H1 (cell line): ENCODE measurements at regions not wholly inside any gene's neighbourhood (a gene's known extent, or its start where the extent isn't known, plus 50 kb on each side); places are given as distances from the start of the nearest gene placed in this dataset.

Experiments
- CTCF ChIA-PET: fragments of 300-600 bp; sonication (Branson Sonifier 250); formaldehyde crosslinking; loops from one replicate; lab custom pipeline; 2021; ENCODE audit not compliant: partially characterized antibody; lab: Charles Lee
- POLR2A ChIA-PET: fragments of 300-600 bp; sonication (Branson Sonifier 250); formaldehyde crosslinking; loops from one replicate; lab custom pipeline; 2021; ENCODE audit warnings: inconsistent platforms; ENCODE audit not compliant: partially characterized antibody; lab: Charles Lee
- DNase-seq, 2 experiments: peaks; one replicate each; pipeline versions ENCODE4 v3.0.0 to v3.0.0-alpha.2; 2010 to 2022; ENCODE audit warnings: low spot score in 2 of 2, low read depth in 1 of 2, mixed read lengths in 1 of 2
- FAIRE-seq: peaks from 2 replicates; lab custom pipeline; 2011; peaks lifted over from hg19 to GRCh38; lab: Jason Lieb, UNC
- H2AFZ ChIP-seq: 2 replicates; pipeline ENCODE4 v1.8.1; 2012; ENCODE audit warnings: low read length, inconsistent platforms
- H2AK5ac ChIP-seq: 2 replicates; pipeline ENCODE4 v1.6.1; 2013; ENCODE audit warnings: low read depth, low read length
- H2BK120ac ChIP-seq: replicated peaks from 2 replicates; pipeline ENCODE3; 2013; ENCODE audit warnings: low read depth, low read length, inconsistent platforms
- H2BK12ac ChIP-seq: 2 replicates; pipeline ENCODE4 v1.6.1; 2013; ENCODE audit warnings: low read depth, low read length
- H2BK15ac ChIP-seq: 2 replicates; pipeline ENCODE4 v1.6.1; 2013; ENCODE audit warnings: low read length
- H2BK20ac ChIP-seq: 2 replicates; pipeline ENCODE4 v1.6.1; 2013; ENCODE audit warnings: low read length
- H2BK5ac ChIP-seq: 2 replicates; pipeline ENCODE4 v1.6.1; 2013; ENCODE audit warnings: low read depth, low read length
- H3K14ac ChIP-seq: 2 replicates; pipeline ENCODE4 v1.6.1; 2013; ENCODE audit warnings: inconsistent platforms; ENCODE audit not compliant: insufficient read length
- H3K18ac ChIP-seq: 2 replicates; pipeline ENCODE4 v1.6.1; 2013; ENCODE audit warnings: low read length; ENCODE audit errors: extremely low read depth
- H3K23ac ChIP-seq: 2 replicates; pipeline ENCODE4 v1.6.1; 2013; ENCODE audit warnings: inconsistent platforms; ENCODE audit not compliant: insufficient read length
- H3K23me2 ChIP-seq: 2 replicates; pipeline ENCODE4 v1.6.1; 2013; ENCODE audit warnings: low read depth, low read length
- H3K27ac ChIP-seq: 2 replicates; pipeline ENCODE4 v1.6.1; 2011; ENCODE audit warnings: low read depth, low read length, inconsistent platforms
- H3K27me3 ChIP-seq, 4 experiments: replicated peaks in 1 of 4; 1 replicate in 1 of 4; 2 replicates in 3 of 4; pipeline versions ENCODE4 v1.6.1 to v1.8.1; 2011 to 2013; ENCODE audit warnings: low read length in 3 of 4, mild to moderate bottlenecking in 3 of 4, inconsistent platforms in 2 of 4, mixed read lengths in 2 of 4, moderate library complexity in 1 of 4; ENCODE audit not compliant: control insufficient read depth in 3 of 4, insufficient read depth in 3 of 4; ENCODE audit errors: extremely low read depth in 1 of 4
- H3K36me3 ChIP-seq, 4 experiments: 2 replicates each; pipeline versions ENCODE4 v1.6.1 to v1.8.1; 2011 to 2013; ENCODE audit warnings: mild to moderate bottlenecking in 4 of 4, low read length in 3 of 4, moderate library complexity in 2 of 4, control low read depth in 1 of 4, inconsistent platforms in 1 of 4; ENCODE audit not compliant: insufficient read depth in 4 of 4, control insufficient read depth in 2 of 4
- H3K4ac ChIP-seq: replicated peaks from 2 replicates; pipeline ENCODE3; 2013; ENCODE audit warnings: low read length, low read depth, mixed read lengths, inconsistent platforms; ENCODE audit not compliant: insufficient read length
- H3K4me1 ChIP-seq, 4 experiments: replicated peaks in 1 of 4; 1 replicate in 1 of 4; 2 replicates in 3 of 4; pipeline versions ENCODE4 v1.6.1 to v1.8.1; 2011 to 2013; ENCODE audit warnings: low read length in 3 of 4, inconsistent platforms in 2 of 4, mixed read lengths in 1 of 4; ENCODE audit not compliant: insufficient read depth in 4 of 4, control insufficient read depth in 3 of 4
- H3K4me2 ChIP-seq, 2 experiments: 2 replicates each; pipeline versions ENCODE4 v1.6.1 to v1.8.1; 2011 to 2013; ENCODE audit warnings: low read depth in 2 of 2, low read length in 2 of 2, control low read depth in 1 of 2, inconsistent platforms in 1 of 2, mild to moderate bottlenecking in 1 of 2; ENCODE audit not compliant: insufficient read depth in 1 of 2
- H3K4me3 ChIP-seq, 4 experiments: fragments of 200-600, 300-600 bp in 1 of 4; sonication (generic), shearing (Covaris generic), sonication (Bioruptor Twin) in 1 of 4; 2 replicates each; pipeline versions ENCODE4 v1.5.1 to v1.8.1; 2011 to 2016; ENCODE audit warnings: low read length in 4 of 4, low read depth in 3 of 4, control low read depth in 2 of 4, inconsistent platforms in 2 of 4, mild to moderate bottlenecking in 2 of 4, mixed read lengths in 1 of 4, moderate library complexity in 1 of 4; ENCODE audit not compliant: insufficient read depth in 2 of 4; ENCODE audit errors: extremely low read depth in 1 of 4
- H3K56ac ChIP-seq: replicated peaks from 2 replicates; pipeline ENCODE3; 2013; ENCODE audit warnings: low read depth, mild to moderate bottlenecking, mixed read lengths, low read length, inconsistent platforms; ENCODE audit not compliant: insufficient read length
- H3K79me1 ChIP-seq: 2 replicates; pipeline ENCODE4 v1.6.1; 2013; ENCODE audit warnings: low read depth, low read length, control low read depth
- H3K79me2 ChIP-seq, 2 experiments: 2 replicates each; pipeline versions ENCODE4 v1.6.1 to v1.8.1; 2012 to 2013; ENCODE audit warnings: low read length in 2 of 2, mild to moderate bottlenecking in 2 of 2, inconsistent platforms in 1 of 2; ENCODE audit not compliant: insufficient read depth in 2 of 2, control insufficient read depth in 1 of 2
- H3K9ac ChIP-seq, 4 experiments: replicated peaks in 1 of 4; 1 replicate in 1 of 4; 2 replicates in 3 of 4; pipeline versions ENCODE4 v1.6.1 to v1.8.1; 2011 to 2013; ENCODE audit warnings: low read depth in 3 of 4, low read length in 3 of 4, control low read depth in 2 of 4, mild to moderate bottlenecking in 2 of 4, moderate library complexity in 2 of 4, inconsistent platforms in 1 of 4; ENCODE audit errors: extremely low read depth in 1 of 4
- H3K9me3 ChIP-seq, 2 experiments: 2 replicates each; pipeline versions ENCODE4 v1.6.1 to v1.8.1; 2012 to 2013; ENCODE audit warnings: mild to moderate bottlenecking in 2 of 2, moderate library complexity in 2 of 2, control low read depth in 1 of 2, inconsistent platforms in 1 of 2, low read depth in 1 of 2, low read length in 1 of 2, mixed read lengths in 1 of 2; ENCODE audit not compliant: insufficient read depth in 2 of 2
- H4K20me1 ChIP-seq, 2 experiments: replicated peaks in 1 of 2; 2 replicates each; pipeline versions ENCODE3 to v1.8.1; 2011 to 2013; ENCODE audit warnings: inconsistent platforms in 2 of 2, low read length in 2 of 2, mild to moderate bottlenecking in 1 of 2; ENCODE audit not compliant: insufficient read depth in 2 of 2, control insufficient read depth in 1 of 2
- H4K5ac ChIP-seq: 2 replicates; pipeline ENCODE4 v1.6.1; 2013; ENCODE audit warnings: low read length, low read depth, mixed read lengths, inconsistent platforms; ENCODE audit not compliant: insufficient read length
- H4K8ac ChIP-seq: 2 replicates; pipeline ENCODE4 v1.8.0; 2013; ENCODE audit warnings: mild to moderate bottlenecking, moderate library complexity, low read length, inconsistent platforms; ENCODE audit not compliant: insufficient read depth; ENCODE audit errors: extremely low read depth
- H4K91ac ChIP-seq: replicated peaks from 2 replicates; pipeline ENCODE3; 2013; ENCODE audit warnings: low read length, mixed read lengths, inconsistent platforms; ENCODE audit not compliant: insufficient read length
- CBX8 ChIP-seq: fragments of 300-800, 300-1000 bp; sonication (generic); IDR thresholded peaks from 2 replicates; pipeline ENCODE4 v1.7.1; 2016; ENCODE audit warnings: low read depth, low read length, borderline replicate concordance
- HDAC6 ChIP-seq: IDR thresholded peaks from one replicate; pipeline ENCODE4 v1.7.1; 2012; ENCODE audit warnings: low read depth, mild to moderate bottlenecking, inconsistent platforms, low read length, moderate library complexity
- MAFK ChIP-seq: IDR thresholded peaks from 2 replicates; pipeline ENCODE4 v1.6.1; 2012; ENCODE audit warnings: low read depth, mild to moderate bottlenecking, improper control_type of control experiment, low read length
- SIX5 ChIP-seq: IDR thresholded peaks from 2 replicates; pipeline ENCODE4 v1.6.1; 2011; ENCODE audit warnings: mild to moderate bottlenecking, low read depth, low read length
- SP4 ChIP-seq: IDR thresholded peaks from 2 replicates; pipeline ENCODE4 v1.6.1; 2012; ENCODE audit warnings: low read length, inconsistent platforms
- TCF12 ChIP-seq: IDR thresholded peaks from 2 replicates; pipeline ENCODE4 v1.6.1; 2011; ENCODE audit warnings: low read depth, mild to moderate bottlenecking, low read length
- YY1 ChIP-seq: IDR thresholded peaks from 2 replicates; pipeline ENCODE4 v1.6.1; 2011; ENCODE audit warnings: low read depth, mild to moderate bottlenecking, low read length
- WGBS, 2 experiments: shearing (Covaris generic) in 1 of 2; methylation state at CpG; one replicate each; pipeline versions ENCODE4 v1.1.6 to v1.1.7; 2013 to 2015; ENCODE audit warnings: low lambda C conversion rate in 2 of 2, mixed read lengths in 2 of 2, inconsistent platforms in 1 of 2, low coverage in 1 of 2, missing lambda C conversion rate in 1 of 2; ENCODE audit not compliant: insufficient replicate concordance in 2 of 2, insufficient coverage in 1 of 2, insufficient read length in 1 of 2; ENCODE audit errors: extremely low coverage in 1 of 2, missing lambda C conversion rate in 1 of 2; 5-methylcytosine and 5-hydroxymethylcytosine counted together
- TF ChIP-seq, protein P1 (sequence below): IDR thresholded peaks from 2 replicates; pipeline ENCODE4 v1.6.1; 2012; ENCODE audit warnings: inconsistent platforms

- H3K4ac ChIP-seq: no peak overlapping the region
- H3K23ac ChIP-seq: no peak overlapping the region
- H3K4me3 ChIP-seq: no peak overlapping the region
- H3K14ac ChIP-seq: no peak overlapping the region
- no peak overlapping the region for H2AFZ ChIP-seq
- no peak overlapping the region for H3K56ac ChIP-seq
- no peaks in the 10 kb centered on the region for H3K27me3 ChIP-seq
- no peaks in the 10 kb centered on the region for H3K79me2 ChIP-seq
- H2BK120ac ChIP-seq: no peak overlapping the region
- H4K8ac ChIP-seq: no peak overlapping the region
- no peaks in the 10 kb centered on the region for H3K36me3 ChIP-seq
- H2BK15ac ChIP-seq: no peak overlapping the region
- H2BK20ac ChIP-seq: no peak overlapping the region
- H3K79me1 ChIP-seq: no peaks in the 10 kb centered on the region
- no peak overlapping the region for H3K27ac ChIP-seq
- 80% methylated on average over 5 of the region's 9 CpGs; no CpG with 5 or more reads in 1 of the 2 experiments for WGBS, 2 experiments
- ChIA-PET CTCF (interaction anchor here (0.6 kb wide), 1 partner anchor 1479 kb away, joined by 3 read pairs; no protein-coding TSS in a partner anchor), POLR2A (no interaction called here)
- H2BK12ac ChIP-seq: no peak overlapping the region
- H4K91ac ChIP-seq: no peak overlapping the region
- DNase-seq: no peak
- H3K9ac ChIP-seq: no peak overlapping the region
- FAIRE-seq: no peak
- no peaks in the 10 kb centered on the region for H4K20me1 ChIP-seq
- H3K4me1 ChIP-seq: no peaks in the 10 kb centered on the region
- no peaks in the 10 kb centered on the region for H3K23me2 ChIP-seq
- no peak overlapping the region for H2AK5ac ChIP-seq
- no peak overlapping the region for H3K18ac ChIP-seq
- no peaks in the 10 kb centered on the region; a peak in 1 of 4 replicates for H3K9me3 ChIP-seq
- H4K5ac ChIP-seq: no peak overlapping the region
- TF ChIP-seq MAFK (no peak), TCF12 (no peak), YY1 (no peak), CBX8 (no peak), SIX5 (no peak), SP4 (no peak), HDAC6 (no peak)
- TF ChIP-seq, protein P1, sequence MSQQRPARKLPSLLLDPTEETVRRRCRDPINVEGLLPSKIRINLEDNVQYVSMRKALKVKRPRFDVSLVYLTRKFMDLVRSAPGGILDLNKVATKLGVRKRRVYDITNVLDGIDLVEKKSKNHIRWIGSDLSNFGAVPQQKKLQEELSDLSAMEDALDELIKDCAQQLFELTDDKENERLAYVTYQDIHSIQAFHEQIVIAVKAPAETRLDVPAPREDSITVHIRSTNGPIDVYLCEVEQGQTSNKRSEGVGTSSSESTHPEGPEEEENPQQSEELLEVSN: no peak
- no peak overlapping the region for H3K4me2 ChIP-seq
- no peak overlapping the region for H2BK5ac ChIP-seq
Observed at GRCh38 chr17:52477824-52478699, 319.5 kb upstream of the CA10 start.
